GM21423 (cell line): ENCODE measurements at regions not wholly inside any gene's neighbourhood (a gene's known extent, or its start where the extent isn't known, plus 50 kb on each side); places are given as distances from the start of the nearest gene placed in this dataset.

Source experiments
- ATAC-seq: cut with Tn5 transposase; IDR thresholded peaks from one replicate; pipeline ENCODE4 v1.9.1; 2021; ENCODE audit warnings: mild to moderate bottlenecking, moderate library complexity; ENCODE audit not compliant: unreplicated experiment

- ATAC-seq = no peak
These were observed 1102.8 kb upstream of the KLHL29 start for GRCh38 chr2:22282220-22282619.

- ATAC-seq = no peak
These were observed 1102.1 kb upstream of the KLHL29 start for GRCh38 chr2:22282916-22283315.

- no peak for ATAC-seq
These were observed 1101.5 kb upstream of the KLHL29 start for GRCh38 chr2:22283436-22283835.

GRCh38 chr2:22290302-22290701, 1094.7 kb upstream of the KLHL29 start:
- ATAC-seq = no peak

GRCh38 chr2:22290909-22291473, 1094.0 kb upstream of the KLHL29 start:
- no peak for ATAC-seq

GRCh38 chr2:22301228-22301627, 1083.8 kb upstream of the KLHL29 start:
- ATAC-seq = no peak

GRCh38 chr2:22326250-22326649, 1058.7 kb upstream of the KLHL29 start:
- no peak for ATAC-seq

DNA sequence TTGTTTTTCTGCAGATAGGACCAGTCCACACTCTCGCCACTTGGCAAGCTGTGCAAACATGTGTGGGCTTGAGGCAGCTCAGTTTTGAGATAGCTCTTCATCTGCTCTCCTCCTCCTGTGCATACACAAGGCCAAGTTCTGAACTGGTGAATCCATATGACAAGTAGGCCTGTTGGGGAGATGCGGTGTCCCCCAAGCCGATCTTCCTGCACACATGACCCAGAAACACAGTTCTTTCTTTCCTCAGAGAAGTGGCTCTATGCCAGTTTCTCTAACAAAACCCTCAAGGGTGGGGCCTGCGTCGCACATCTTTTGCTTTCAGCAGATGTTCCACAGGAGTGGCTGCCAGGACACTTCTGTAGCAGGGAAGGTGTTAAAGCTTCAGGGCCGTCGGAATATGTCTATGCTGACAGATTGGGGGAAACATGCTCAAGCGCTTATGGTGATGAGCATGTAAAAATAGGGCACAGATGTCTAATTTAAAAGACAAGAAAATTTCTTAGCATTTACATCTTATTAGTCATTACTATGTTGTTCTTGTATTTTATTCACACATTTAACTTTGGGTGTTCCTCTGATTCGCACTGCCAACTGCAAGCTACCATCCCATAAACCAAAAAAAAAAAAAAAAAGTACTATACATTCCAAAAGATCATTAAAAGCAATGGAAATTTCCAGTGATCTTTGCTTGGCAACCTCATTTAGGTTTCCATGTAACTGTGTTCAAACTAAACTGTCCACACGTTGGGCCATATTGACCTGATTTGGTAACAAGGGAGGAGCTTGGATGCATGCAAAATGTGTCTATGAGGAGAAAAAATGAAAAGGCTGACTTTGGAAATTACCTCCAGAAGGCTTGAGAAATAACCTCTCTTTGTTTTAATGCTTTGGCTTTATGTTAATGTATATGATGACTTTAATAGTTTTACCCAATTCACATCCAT, 1055.5 kb upstream of the KLHL29 start:
- ATAC-seq = no peak

GRCh38 chr2:22336414-22336813, 1048.6 kb upstream of the KLHL29 start:
- ATAC-seq = no peak

DNA sequence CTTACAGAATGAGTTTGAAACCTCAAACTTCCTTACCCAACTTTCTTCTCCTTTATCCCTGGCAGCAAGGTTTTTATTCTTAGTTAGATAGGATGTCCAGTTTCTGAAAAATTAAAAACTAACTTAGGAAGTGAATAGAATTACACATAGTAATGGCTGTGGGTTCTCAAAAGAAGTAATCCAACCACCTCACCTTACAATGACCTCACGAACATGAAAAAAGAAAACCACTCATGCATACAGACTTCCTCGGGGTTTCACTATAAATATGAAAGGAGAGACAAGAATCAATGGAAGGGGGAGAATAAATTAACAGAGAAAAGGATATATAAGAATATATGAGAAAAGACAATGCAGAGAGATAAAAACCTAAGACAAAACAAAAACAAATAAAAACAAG, 1044.3 kb upstream of the KLHL29 start:
- no peak for ATAC-seq

DNA sequence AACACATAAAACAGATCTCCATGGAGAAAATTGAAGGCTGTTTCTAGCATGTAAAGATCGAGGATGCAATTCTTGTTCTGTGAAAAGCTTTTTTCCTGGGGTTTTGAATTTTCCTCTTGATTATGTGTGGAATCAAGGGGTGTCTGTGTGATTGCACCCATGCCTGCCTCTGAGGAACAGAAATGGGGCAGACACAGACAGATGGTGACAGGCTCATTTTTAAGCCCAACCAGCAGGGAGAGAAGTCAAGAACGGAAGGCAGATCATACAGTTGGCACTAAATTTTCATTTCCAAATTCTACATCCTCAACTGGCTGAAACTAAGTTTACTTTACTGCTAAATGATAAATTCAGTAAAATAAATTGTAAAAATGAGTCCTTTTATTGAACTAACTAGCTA, 1037.7 kb upstream of the KLHL29 start:
- no peak for ATAC-seq

GRCh38 chr2:22350621-22351020, 1034.4 kb upstream of the KLHL29 start:
- ATAC-seq = no peak

DNA sequence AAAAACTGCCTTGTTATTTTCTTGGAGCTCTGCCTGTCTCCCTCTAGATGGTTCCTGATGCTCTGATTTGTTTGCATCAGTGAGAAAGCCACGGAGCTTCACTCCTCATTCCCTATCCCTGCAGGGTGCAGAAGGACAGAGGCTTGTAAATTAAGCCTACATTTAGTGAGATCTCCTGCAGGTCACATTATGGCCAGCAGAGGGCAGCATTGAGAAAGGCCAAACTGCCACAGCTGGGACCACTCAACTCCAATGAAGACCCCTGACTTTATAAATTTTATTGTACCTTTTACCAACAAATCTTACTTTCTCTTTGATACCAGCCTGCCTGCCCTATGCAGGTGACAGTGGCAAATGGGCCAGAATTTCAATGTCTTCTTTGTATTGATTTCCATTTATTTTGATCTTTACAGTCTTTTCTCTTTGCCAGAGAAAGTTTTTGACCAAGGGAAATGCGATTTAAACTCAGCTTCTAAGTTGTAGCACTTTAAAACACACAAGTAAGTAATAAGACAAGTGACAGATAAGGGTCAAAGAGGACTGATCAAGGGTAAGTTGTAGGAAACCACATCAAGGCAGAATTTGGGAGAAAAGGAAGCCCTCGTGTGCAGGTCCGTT, 1029.1 kb upstream of the KLHL29 start:
- ATAC-seq = no peak

- no peak for ATAC-seq
These were observed 1025.8 kb upstream of the KLHL29 start for GRCh38 chr2:22359071-22359672.

- no peak for ATAC-seq
These were observed 1024.1 kb upstream of the KLHL29 start for GRCh38 chr2:22360735-22361374.

GRCh38 chr2:22361571-22361970, 1023.4 kb upstream of the KLHL29 start:
- no peak for ATAC-seq

DNA sequence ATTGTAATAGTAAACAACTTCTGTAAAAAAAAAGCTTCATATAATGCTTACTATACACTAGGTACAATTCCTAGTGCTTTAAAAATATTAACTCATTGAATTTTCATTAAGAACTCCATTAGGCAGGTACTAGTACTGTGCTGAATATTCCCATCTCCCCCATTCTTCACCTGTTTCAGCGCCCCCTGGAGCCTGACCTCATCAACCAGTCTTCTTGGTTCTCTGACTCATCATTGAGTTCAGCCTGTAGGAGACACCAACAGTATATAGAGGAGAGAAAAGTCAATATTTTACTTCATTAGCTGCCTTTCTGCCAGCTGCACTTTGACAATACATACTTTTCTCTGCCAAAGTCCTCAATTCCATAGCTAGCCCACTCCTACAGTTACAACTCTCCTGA, 1009.9 kb upstream of the KLHL29 start:
- no peak for ATAC-seq

DNA sequence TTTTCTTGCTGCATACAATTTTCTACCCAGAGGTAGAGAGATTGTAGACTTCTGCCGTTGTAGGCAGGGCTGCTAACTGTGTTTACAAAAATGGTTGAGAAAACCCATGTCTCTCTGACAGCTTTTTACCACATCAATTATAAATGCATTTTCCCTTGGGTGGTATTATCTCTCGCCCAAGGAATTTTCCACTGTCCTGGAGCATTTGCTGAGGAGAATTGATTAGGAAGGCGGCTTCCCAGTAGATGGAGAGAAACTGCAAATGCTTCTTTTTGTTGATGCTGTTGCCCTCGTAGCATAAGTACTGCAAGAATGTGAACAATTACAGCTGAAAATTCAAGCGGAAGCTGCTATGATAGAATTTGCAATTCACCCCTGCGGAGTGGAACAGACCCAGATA, 1007.7 kb upstream of the KLHL29 start:
- no peak for ATAC-seq

DNA sequence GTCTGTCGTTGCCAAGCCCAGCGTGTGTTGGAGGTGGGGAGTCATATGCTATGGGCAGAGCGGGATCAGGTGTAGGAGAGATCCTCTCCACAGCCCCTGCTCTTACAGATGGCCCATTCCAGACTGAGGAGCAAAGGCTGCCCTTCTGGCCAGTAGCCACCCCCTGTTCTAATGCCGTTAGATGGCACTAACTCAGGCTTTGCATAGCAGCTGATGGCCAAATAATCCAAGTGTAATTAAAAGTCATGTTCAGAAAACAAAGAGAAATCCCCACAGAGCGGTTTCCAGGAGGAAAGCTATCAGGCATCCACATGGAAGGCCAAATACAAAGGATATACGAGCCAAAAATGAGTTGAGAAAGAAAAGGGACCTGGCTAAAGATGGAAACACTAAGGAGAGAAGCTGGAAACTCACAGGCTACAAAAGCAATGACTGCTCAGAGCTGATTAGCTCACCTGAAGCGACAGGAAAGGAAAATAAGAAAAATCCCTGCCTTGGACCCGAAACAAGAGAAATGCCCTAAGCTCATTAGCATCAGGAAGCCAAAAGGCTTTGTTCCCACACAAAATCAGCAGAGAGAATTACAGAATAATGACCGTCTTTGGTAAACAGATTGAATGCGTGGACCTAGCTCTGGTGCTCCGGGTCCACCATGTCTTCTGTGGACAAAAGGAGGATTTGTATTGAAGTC, 1002.4 kb upstream of the KLHL29 start:
- no peak for ATAC-seq

DNA sequence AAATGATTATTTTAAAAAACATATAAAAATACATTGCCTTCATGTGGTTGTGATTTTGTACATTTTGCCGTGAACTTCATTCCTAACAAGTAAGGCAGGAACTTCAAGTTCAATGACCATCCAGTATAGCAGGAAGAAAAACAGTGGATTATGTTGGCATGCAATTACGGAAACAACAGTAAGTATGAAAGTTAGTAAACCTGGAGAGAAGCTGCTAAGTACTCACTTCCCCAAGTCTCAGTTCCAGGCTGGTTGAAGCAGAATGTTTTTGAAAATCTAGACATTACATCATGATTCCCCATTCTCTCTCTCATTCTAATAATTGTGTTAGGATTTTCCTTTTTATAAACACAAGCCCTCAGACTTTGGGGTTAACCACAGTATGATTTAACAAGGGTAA, 987.1 kb upstream of the KLHL29 start:
- no peak for ATAC-seq

DNA sequence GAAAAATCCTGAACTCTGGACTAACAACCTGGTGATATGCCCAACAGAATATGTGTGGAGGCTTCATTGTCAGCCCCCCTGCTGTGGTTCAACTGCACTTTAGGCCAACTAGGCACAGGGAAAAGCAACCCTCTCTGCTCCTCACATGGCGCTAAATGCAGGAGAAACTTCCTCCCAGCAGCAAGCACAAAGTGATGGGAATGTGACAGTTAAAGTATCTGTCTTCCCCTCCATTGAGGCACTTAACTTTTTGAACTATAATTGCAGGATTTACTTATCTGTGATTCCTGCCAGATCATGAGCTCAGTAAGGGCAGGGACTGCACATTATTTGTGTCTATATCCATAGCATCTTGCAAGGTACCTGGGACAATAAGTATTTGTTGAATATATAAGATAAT, 981.2 kb upstream of the KLHL29 start:
- no peak for ATAC-seq
